MM.1S (cell line): ENCODE measurements at regions not wholly inside any gene's neighbourhood (a gene's known extent, or its start where the extent isn't known, plus 50 kb on each side); places are given as distances from the start of the nearest gene placed in this dataset.

ENCODE experiments used
- DNase-seq: peaks from one replicate; pipeline ENCODE4 v3.0.0-alpha.2; 2015
- H2AFZ ChIP-seq: fragments of 300-600 bp; sonication (generic); 2 replicates; pipeline ENCODE4 v1.6.0; 2016; ENCODE audit warnings: antibody characterized with exemption, low read length
- H3F3A ChIP-seq: fragments of 300-600 bp; sonication (generic); 2 replicates; pipeline ENCODE4 v1.6.1; 2016; ENCODE audit warnings: mild to moderate bottlenecking, antibody characterized with exemption, low read length, moderate library complexity, mixed read lengths; ENCODE audit not compliant: insufficient read depth
- H3K27ac ChIP-seq: fragments of 300-600 bp; sonication (generic); 2 replicates; pipeline ENCODE4 v1.5.1; 2016; ENCODE audit warnings: mild to moderate bottlenecking, low read length
- H3K27me3 ChIP-seq: fragments of 300-600 bp; sonication (generic); replicated peaks from 2 replicates; pipeline ENCODE4 v1.6.0; 2016; ENCODE audit warnings: low read length; ENCODE audit not compliant: insufficient read depth
- H3K36me3 ChIP-seq: fragments of 300-600 bp; sonication (generic); replicated peaks from 2 replicates; pipeline ENCODE4 v1.6.1; 2016; ENCODE audit warnings: mild to moderate bottlenecking, low read length, mixed read lengths; ENCODE audit not compliant: insufficient read depth
- H3K4me1 ChIP-seq: fragments of 300-600 bp; sonication (generic); 2 replicates; pipeline ENCODE4 v1.6.1; 2016; ENCODE audit warnings: low read length, mixed read lengths
- H3K4me2 ChIP-seq: fragments of 300-600 bp; sonication (generic); 2 replicates; pipeline ENCODE4 v1.6.0; 2016; ENCODE audit warnings: low read depth, low read length
- H3K4me3 ChIP-seq: fragments of 300-600 bp; sonication (generic); 2 replicates; pipeline ENCODE4 v1.5.1; 2016; ENCODE audit warnings: low read length, mixed read lengths
- H3K79me2 ChIP-seq: fragments of 300-600 bp; sonication (generic); 2 replicates; pipeline ENCODE4 v1.6.1; 2016; ENCODE audit warnings: mixed run types, low read length, mixed read lengths
- H3K9ac ChIP-seq: fragments of 300-600 bp; sonication (generic); 2 replicates; pipeline ENCODE4 v1.6.1; 2016; ENCODE audit warnings: low read length, mixed read lengths
- H3K9me2 ChIP-seq: fragments of 300-600 bp; sonication (generic); replicated peaks from 2 replicates; pipeline ENCODE4 v1.6.1; 2016; ENCODE audit warnings: mild to moderate bottlenecking, low read length, mixed read lengths; ENCODE audit not compliant: insufficient read depth
- H3K9me3 ChIP-seq: fragments of 300-600 bp; sonication (generic); replicated peaks from 2 replicates; pipeline ENCODE4 v1.6.1; 2016; ENCODE audit warnings: mild to moderate bottlenecking, low read length, mixed read lengths; ENCODE audit not compliant: insufficient read depth
- H4K20me1 ChIP-seq: fragments of 300-600 bp; sonication (generic); 2 replicates; pipeline ENCODE4 v1.6.1; 2016; ENCODE audit warnings: mild to moderate bottlenecking, low read length, moderate library complexity, mixed read lengths; ENCODE audit not compliant: insufficient read depth
- EZH2 ChIP-seq: fragments of 300-600 bp; sonication (generic); optimal IDR thresholded peaks from 2 replicates; pipeline ENCODE3; 2017; ENCODE audit warnings: low read depth, mild to moderate bottlenecking, antibody characterized with exemption, low read length, mixed read lengths
- EZH2phosphoT487 ChIP-seq: fragments of 300-600 bp; sonication (generic); IDR thresholded peaks from 2 replicates; pipeline ENCODE4 v1.6.1; 2018; ENCODE audit warnings: antibody characterized with exemption, low read length
- TF ChIP-seq, protein P1 (sequence below): fragments of 300-600 bp; sonication (generic); IDR thresholded peaks from 2 replicates; pipeline ENCODE4 v1.5.1; 2016; ENCODE audit warnings: antibody characterized with exemption, low read length, mixed read lengths

DNA sequence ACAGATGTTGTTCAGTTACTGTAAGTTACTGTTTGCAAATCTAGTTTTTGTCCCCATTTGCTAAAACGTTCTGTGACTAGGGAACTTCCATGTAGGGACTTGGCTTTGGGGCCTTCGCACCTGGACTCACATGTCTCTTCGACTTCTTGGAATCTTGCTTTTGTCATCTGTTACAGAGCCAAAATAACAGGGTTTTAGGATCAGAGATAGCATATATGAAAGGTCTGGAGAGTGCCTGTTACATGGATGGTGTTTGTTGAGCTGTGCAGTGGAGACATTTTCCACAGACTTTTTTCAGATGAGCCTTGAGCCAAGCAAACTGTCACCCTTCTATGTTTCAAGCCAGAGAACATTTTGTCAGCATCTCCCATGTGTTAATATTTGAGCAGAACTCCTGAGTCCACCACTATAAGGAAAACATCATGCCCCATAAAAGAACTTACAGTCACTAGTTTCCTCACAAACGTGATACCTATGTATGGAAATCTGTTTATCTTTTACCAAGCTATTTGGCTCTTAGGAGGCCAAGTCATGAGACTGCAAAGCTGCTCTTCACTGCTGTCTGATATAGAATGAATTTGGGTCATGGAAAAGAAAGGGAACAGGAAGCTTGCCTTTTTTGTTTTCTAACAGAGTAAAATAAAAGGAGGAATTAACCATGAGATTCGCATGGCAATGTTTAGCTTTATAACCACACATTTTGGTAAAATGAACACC lies 818.6 kb upstream of the IGFBP3 start:
- Histone ChIP-seq H3F3A (no peaks in the 10 kb centered on the region), H3K79me2 (no peaks in the 10 kb centered on the region), H4K20me1 (no peaks in the 10 kb centered on the region), H3K9ac (no peak overlapping the region), H3K4me1 (no peaks in the 10 kb centered on the region), H2AFZ (no peak overlapping the region), H3K4me3 (no peak overlapping the region), H3K9me3 (no peaks in the 10 kb centered on the region), H3K36me3 (no peaks in the 10 kb centered on the region), H3K9me2 (no peaks in the 10 kb centered on the region), H3K27me3 (no peaks in the 10 kb centered on the region), H3K4me2 (no peak overlapping the region), H3K27ac (no peak overlapping the region)
- TF ChIP-seq EZH2phosphoT487, result no peak
- TF ChIP-seq, protein P1, sequence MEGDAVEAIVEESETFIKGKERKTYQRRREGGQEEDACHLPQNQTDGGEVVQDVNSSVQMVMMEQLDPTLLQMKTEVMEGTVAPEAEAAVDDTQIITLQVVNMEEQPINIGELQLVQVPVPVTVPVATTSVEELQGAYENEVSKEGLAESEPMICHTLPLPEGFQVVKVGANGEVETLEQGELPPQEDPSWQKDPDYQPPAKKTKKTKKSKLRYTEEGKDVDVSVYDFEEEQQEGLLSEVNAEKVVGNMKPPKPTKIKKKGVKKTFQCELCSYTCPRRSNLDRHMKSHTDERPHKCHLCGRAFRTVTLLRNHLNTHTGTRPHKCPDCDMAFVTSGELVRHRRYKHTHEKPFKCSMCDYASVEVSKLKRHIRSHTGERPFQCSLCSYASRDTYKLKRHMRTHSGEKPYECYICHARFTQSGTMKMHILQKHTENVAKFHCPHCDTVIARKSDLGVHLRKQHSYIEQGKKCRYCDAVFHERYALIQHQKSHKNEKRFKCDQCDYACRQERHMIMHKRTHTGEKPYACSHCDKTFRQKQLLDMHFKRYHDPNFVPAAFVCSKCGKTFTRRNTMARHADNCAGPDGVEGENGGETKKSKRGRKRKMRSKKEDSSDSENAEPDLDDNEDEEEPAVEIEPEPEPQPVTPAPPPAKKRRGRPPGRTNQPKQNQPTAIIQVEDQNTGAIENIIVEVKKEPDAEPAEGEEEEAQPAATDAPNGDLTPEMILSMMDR, result no peak
- no peak for TF ChIP-seq EZH2
- DNase-seq, result no peak

DNA sequence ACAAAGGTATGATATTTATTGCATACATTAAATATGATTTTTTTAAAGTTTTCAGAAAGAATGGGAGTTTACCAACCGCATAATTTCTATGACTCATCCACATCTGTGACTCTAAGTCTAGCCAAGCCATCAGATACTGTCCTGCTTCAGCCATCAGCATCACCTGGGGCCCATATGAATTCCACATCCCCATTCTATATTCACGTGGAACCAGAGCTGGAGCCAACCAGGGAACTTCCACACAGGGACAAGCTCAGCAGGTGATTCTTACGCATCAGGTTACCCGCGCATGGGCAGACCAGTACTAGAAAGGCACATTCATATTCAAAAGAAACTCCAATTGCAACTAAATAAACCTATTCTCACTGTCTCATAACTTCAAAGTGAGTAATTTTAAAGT lies 817.7 kb upstream of the IGFBP3 start:
- TF ChIP-seq EZH2, result no peak
- TF ChIP-seq EZH2phosphoT487, result no peak
- TF ChIP-seq, protein P1, result no peak
- Histone ChIP-seq H3K4me2 (no peak overlapping the region), H3F3A (no peaks in the 10 kb centered on the region), H3K4me1 (no peaks in the 10 kb centered on the region), H3K27me3 (no peaks in the 10 kb centered on the region), H3K27ac (no peak overlapping the region), H3K9me2 (no peaks in the 10 kb centered on the region), H3K9ac (no peak overlapping the region), H3K79me2 (no peaks in the 10 kb centered on the region), H3K4me3 (no peak overlapping the region), H2AFZ (no peak overlapping the region), H3K9me3 (no peaks in the 10 kb centered on the region), H4K20me1 (no peaks in the 10 kb centered on the region), H3K36me3 (no peaks in the 10 kb centered on the region)
- DNase-seq, result no peak

DNA sequence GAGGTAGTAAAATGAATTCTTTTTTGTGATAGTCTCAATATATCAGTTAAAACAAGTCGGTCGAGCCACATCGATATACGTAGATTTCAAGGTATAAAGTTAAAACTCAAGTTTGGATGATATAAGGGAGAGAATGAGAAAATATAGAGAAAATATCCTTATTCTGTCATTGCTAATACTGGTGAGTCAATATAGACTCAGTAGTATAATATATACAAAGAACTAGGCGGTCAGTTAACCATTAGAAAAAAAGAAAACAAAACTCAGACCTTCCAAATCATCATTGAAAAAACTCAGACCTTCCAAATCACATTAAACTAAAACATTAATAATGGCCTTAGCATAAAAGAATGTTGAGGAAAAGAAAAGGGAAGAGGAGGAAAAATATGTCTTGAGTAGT lies 817.1 kb upstream of the IGFBP3 start:
- Histone ChIP-seq H2AFZ (no peak overlapping the region), H3K79me2 (no peaks in the 10 kb centered on the region), H3K36me3 (no peaks in the 10 kb centered on the region), H3K9me3 (no peaks in the 10 kb centered on the region), H3F3A (no peaks in the 10 kb centered on the region), H3K27me3 (no peaks in the 10 kb centered on the region), H4K20me1 (no peaks in the 10 kb centered on the region), H3K9me2 (no peaks in the 10 kb centered on the region), H3K4me1 (no peaks in the 10 kb centered on the region), H3K27ac (no peak overlapping the region), H3K4me2 (no peak overlapping the region), H3K4me3 (no peak overlapping the region), H3K9ac (no peak overlapping the region)
- no peak for DNase-seq
- TF ChIP-seq, protein P1, result no peak
- no peak for TF ChIP-seq EZH2phosphoT487
- TF ChIP-seq EZH2, result no peak
